WTC11 (cell line): ENCODE measurements at regions not wholly inside any gene's neighbourhood (a gene's known extent, or its start where the extent isn't known, plus 50 kb on each side); places are given as distances from the start of the nearest gene placed in this dataset.

Experiments
- CREB1 ChIP-seq: sonication (generic); formaldehyde crosslinking; IDR thresholded peaks from 2 replicates; pipeline ENCODE4 v1.8.0; 2023; ENCODE audit warnings: mild to moderate bottlenecking, missing genetic modification reagents
- CTCF ChIP-seq: fragments of 200-600 bp; IDR thresholded peaks from 2 replicates; pipeline ENCODE4 v1.8.0; 2022; ENCODE audit warnings: antibody characterized with exemption
- FOXK1 ChIP-seq: sonication (generic); formaldehyde crosslinking; IDR thresholded peaks from 2 replicates; pipeline ENCODE4 v1.8.0; 2022; ENCODE audit warnings: mild to moderate bottlenecking, moderate library complexity, missing genetic modification reagents
- IRF1 ChIP-seq: sonication (generic); formaldehyde crosslinking; IDR thresholded peaks from 2 replicates; pipeline ENCODE4 v1.8.0; 2023; ENCODE audit warnings: missing genetic modification reagents
- MAX ChIP-seq: sonication (generic); formaldehyde crosslinking; IDR thresholded peaks from 2 replicates; pipeline ENCODE4 v1.8.0; 2022; ENCODE audit warnings: mild to moderate bottlenecking, missing genetic modification reagents
- NFE2L1 ChIP-seq: sonication (generic); formaldehyde crosslinking; IDR thresholded peaks from 2 replicates; pipeline ENCODE4 v1.8.1; 2023; ENCODE audit warnings: missing genetic modification reagents
- SP1 ChIP-seq: sonication (generic); formaldehyde crosslinking; conservative IDR thresholded peaks from 2 replicates; pipeline ENCODE4 v1.8.1; 2022; ENCODE audit warnings: missing genetic modification reagents
- TEAD4 ChIP-seq: sonication (generic); formaldehyde crosslinking; IDR thresholded peaks from 2 replicates; pipeline ENCODE4 v1.8.0; 2022; ENCODE audit warnings: mild to moderate bottlenecking, missing genetic modification reagents

- TF ChIP-seq CTCF (no peak), IRF1 (CRISPR knock-in tag) (no peak), NFE2L1 (CRISPR knock-in tag) (no peak), TEAD4 (CRISPR knock-in tag) (no peak), MAX (CRISPR knock-in tag) (no peak), SP1 (no peak), FOXK1 (CRISPR knock-in tag) (no peak), CREB1 (CRISPR knock-in tag) (no peak)
Measured at GRCh38 chr17:83196366-83196765, 117.0 kb downstream of the METRNL start.
